ENCODE measurements at regions not wholly inside any gene's neighbourhood (a gene's known extent, or its start where the extent isn't known, plus 50 kb on each side); places are given as distances from the start of the nearest gene placed in this dataset.

- TF ChIP-seq CTCF (conservative IDR thresholded peaks at IDR 0.05; ENCODE audit: low read depth in 2 of 2) (no peak), POLR2AphosphoS5 (IDR thresholded peaks at IDR 0.05; ENCODE audit: low read depth) (no peak)
These were observed 176.8 kb downstream of the SLCO4C1 start (continued) for GRCh38 chr5:102119252-102119651.

- Histone ChIP-seq H4K20me1 (replicated peaks; ENCODE audit: insufficient read depth) (no peaks in the 10 kb centered on the region), H3K4me1 (ENCODE audit: insufficient read depth) (no peaks in the 10 kb centered on the region), H3F3A (replicated peaks; ENCODE audit: low read depth) (no peaks in the 10 kb centered on the region), H3K4me2 (no peak overlapping the region), H3K27ac (ENCODE audit: low read depth) (no peak overlapping the region), H2AFZ (no peak overlapping the region), H3K79me2 (replicated peaks; ENCODE audit: insufficient read depth) (no peaks in the 10 kb centered on the region), H3K4me3 (no peak overlapping the region), H3K36me3 (ENCODE audit: insufficient read depth) (no peaks in the 10 kb centered on the region), H3K27me3 (ENCODE audit: insufficient read depth) (no peaks in the 10 kb centered on the region), H3K9me2 (ENCODE audit: insufficient read depth) (no peaks in the 10 kb centered on the region)
- no peak overlapping the region for H3K27ac Mint-ChIP-seq
- peaks cover 2% of the 10 kb centered on the region for H3K27me3 Mint-ChIP-seq (ENCODE audit: insufficient read depth, low read depth, poor library complexity)
- no peak for TF ChIP-seq CTCF (conservative IDR thresholded peaks at IDR 0.05; ENCODE audit: low read depth in 2 of 2)
- TF ChIP-seq CREB1 (CRISPR knock-in tag; IDR thresholded peaks at IDR 0.05; ENCODE audit: low read depth) = no peak
- no peak for TF ChIP-seq STAT1 (IDR thresholded peaks at IDR 0.05; ENCODE audit: unreplicated experiment)
- no peak for TF ChIP-seq JUNB (IDR thresholded peaks at IDR 0.05; ENCODE audit: unreplicated experiment)
- TF ChIP-seq EZH2phosphoT487 (IDR thresholded peaks at IDR 0.05; ENCODE audit: unreplicated experiment) = no peak
- no peak for TF ChIP-seq REST (IDR thresholded peaks at IDR 0.05; ENCODE audit: unreplicated experiment)
- TF ChIP-seq ZNF114 (CRISPR knock-in tag; IDR thresholded peaks at IDR 0.05) = no peak
- TF ChIP-seq ETS1 (IDR thresholded peaks at IDR 0.05) = no peak
- TF ChIP-seq, protein P1, sequence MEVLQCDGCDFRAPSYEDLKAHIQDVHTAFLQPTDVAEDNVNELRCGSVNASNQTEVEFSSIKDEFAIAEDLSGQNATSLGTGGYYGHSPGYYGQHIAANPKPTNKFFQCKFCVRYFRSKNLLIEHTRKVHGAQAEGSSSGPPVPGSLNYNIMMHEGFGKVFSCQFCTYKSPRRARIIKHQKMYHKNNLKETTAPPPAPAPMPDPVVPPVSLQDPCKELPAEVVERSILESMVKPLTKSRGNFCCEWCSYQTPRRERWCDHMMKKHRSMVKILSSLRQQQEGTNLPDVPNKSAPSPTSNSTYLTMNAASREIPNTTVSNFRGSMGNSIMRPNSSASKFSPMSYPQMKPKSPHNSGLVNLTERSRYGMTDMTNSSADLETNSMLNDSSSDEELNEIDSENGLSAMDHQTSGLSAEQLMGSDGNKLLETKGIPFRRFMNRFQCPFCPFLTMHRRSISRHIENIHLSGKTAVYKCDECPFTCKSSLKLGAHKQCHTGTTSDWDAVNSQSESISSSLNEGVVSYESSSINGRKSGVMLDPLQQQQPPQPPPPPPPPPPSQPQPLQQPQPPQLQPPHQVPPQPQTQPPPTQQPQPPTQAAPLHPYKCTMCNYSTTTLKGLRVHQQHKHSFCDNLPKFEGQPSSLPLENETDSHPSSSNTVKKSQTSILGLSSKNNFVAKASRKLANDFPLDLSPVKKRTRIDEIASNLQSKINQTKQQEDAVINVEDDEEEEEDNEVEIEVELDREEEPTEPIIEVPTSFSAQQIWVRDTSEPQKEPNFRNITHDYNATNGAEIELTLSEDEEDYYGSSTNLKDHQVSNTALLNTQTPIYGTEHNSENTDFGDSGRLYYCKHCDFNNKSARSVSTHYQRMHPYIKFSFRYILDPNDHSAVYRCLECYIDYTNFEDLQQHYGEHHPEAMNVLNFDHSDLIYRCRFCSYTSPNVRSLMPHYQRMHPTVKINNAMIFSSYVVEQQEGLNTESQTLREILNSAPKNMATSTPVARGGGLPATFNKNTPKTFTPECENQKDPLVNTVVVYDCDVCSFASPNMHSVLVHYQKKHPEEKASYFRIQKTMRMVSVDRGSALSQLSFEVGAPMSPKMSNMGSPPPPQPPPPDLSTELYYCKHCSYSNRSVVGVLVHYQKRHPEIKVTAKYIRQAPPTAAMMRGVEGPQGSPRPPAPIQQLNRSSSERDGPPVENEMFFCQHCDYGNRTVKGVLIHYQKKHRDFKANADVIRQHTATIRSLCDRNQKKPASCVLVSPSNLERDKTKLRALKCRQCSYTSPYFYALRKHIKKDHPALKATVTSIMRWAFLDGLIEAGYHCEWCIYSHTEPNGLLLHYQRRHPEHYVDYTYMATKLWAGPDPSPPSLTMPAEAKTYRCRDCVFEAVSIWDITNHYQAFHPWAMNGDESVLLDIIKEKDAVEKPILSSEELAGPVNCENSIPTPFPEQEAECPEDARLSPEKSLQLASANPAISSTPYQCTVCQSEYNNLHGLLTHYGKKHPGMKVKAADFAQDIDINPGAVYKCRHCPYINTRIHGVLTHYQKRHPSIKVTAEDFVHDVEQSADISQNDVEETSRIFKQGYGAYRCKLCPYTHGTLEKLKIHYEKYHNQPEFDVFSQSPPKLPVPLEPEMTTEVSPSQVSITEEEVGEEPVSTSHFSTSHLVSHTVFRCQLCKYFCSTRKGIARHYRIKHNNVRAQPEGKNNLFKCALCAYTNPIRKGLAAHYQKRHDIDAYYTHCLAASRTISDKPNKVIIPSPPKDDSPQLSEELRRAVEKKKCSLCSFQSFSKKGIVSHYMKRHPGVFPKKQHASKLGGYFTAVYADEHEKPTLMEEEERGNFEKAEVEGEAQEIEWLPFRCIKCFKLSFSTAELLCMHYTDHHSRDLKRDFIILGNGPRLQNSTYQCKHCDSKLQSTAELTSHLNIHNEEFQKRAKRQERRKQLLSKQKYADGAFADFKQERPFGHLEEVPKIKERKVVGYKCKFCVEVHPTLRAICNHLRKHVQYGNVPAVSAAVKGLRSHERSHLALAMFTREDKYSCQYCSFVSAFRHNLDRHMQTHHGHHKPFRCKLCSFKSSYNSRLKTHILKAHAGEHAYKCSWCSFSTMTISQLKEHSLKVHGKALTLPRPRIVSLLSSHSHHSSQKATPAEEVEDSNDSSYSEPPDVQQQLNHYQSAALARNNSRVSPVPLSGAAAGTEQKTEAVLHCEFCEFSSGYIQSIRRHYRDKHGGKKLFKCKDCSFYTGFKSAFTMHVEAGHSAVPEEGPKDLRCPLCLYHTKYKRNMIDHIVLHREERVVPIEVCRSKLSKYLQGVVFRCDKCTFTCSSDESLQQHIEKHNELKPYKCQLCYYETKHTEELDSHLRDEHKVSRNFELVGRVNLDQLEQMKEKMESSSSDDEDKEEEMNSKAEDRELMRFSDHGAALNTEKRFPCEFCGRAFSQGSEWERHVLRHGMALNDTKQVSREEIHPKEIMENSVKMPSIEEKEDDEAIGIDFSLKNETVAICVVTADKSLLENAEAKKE (CRISPR knock-in tag; IDR thresholded peaks at IDR 0.05) = no peak
- no peak for TF ChIP-seq EZH2 (IDR thresholded peaks at IDR 0.05; ENCODE audit: low read depth, unreplicated experiment)
- H3K9me3 Mint-ChIP-seq = peaks cover 6% of the 10 kb centered on the region; the same call in 1 of the 3 replicates
- no peak for DNase-seq (ENCODE audit: low spot score)
- no peak overlapping the region for H3K4me3 Mint-ChIP-seq
- peaks cover 9% of the 10 kb centered on the region for H3K4me1 Mint-ChIP-seq
- no peaks in the 10 kb centered on the region for H3K36me3 Mint-ChIP-seq (ENCODE audit: low read depth)
- ATAC-seq = no peak
These were observed 180.3 kb downstream of the SLCO4C1 start for GRCh38 chr5:102115736-102116135.
